AML-193 (cell line): ENCODE measurements at regions not wholly inside any gene's neighbourhood (a gene's known extent, or its start where the extent isn't known, plus 50 kb on each side); places are given as distances from the start of the nearest gene placed in this dataset.
"Not testable (repeated sequence)": the region's sequence is repeated elsewhere in the genome, so short reads cannot be mapped to it uniquely, and the experiment has no call there.

ENCODE experiments used
- DNase-seq, 2 experiments: peaks; one replicate each; lab custom pipeline; 2025; lab: John Stamatoyannopoulos, UW

- DNase-seq = no peak
These were observed 1185.9 kb upstream of the TMEM132C start for GRCh38 chr12:127081058-127081457.

GRCh38 chr12:127083008-127083949, 1183.7 kb upstream of the TMEM132C start:
- peak; percentile 35 to 65 for DNase-seq

GRCh38 chr12:127101076-127101475, 1165.9 kb upstream of the TMEM132C start:
- no peak for DNase-seq

GRCh38 chr12:127106041-127106440, 1160.9 kb upstream of the TMEM132C start:
- no peak for DNase-seq

GRCh38 chr12:127106697-127107096, 1160.3 kb upstream of the TMEM132C start:
- no peak for DNase-seq

- no peak for DNase-seq
These were observed 1159.2 kb upstream of the TMEM132C start for GRCh38 chr12:127107744-127108143.

GRCh38 chr12:127108360-127109215, 1158.4 kb upstream of the TMEM132C start:
- DNase-seq = peak; percentile 27 to 41

- no peak for DNase-seq
These were observed 1153.0 kb upstream of the TMEM132C start for GRCh38 chr12:127113945-127114344.

GRCh38 chr12:127115468-127116035, 1151.4 kb upstream of the TMEM132C start:
- no peak for DNase-seq

- no peak for DNase-seq
These were observed 1148.7 kb upstream of the TMEM132C start for GRCh38 chr12:127118251-127118650.

- DNase-seq = no peak
These were observed 1147.3 kb upstream of the TMEM132C start for GRCh38 chr12:127119600-127120140.

- no peak for DNase-seq
These were observed 1146.1 kb upstream of the TMEM132C start for GRCh38 chr12:127120851-127121250.

- no peak for DNase-seq
These were observed 1145.4 kb upstream of the TMEM132C start for GRCh38 chr12:127121494-127122084.

GRCh38 chr12:127125607-127126259, 1141.2 kb upstream of the TMEM132C start:
- DNase-seq = no peak

GRCh38 chr12:127126260-127126628, 1140.7 kb upstream of the TMEM132C start:
- DNase-seq = no peak

- no peak for DNase-seq
These were observed 1139.1 kb upstream of the TMEM132C start for GRCh38 chr12:127127897-127128296.

GRCh38 chr12:127130506-127131124, 1136.4 kb upstream of the TMEM132C start:
- no peak for DNase-seq

GRCh38 chr12:127133675-127134335, 1133.2 kb upstream of the TMEM132C start:
- DNase-seq = no peak

- not testable (repeated sequence) for DNase-seq
These were observed 1126.0 kb upstream of the TMEM132C start for GRCh38 chr12:127140864-127141484.

- no peak for DNase-seq
These were observed 1124.0 kb upstream of the TMEM132C start for GRCh38 chr12:127143020-127143419.
